ENCODE measurements at regions not wholly inside any gene's neighbourhood (a gene's known extent, or its start where the extent isn't known, plus 50 kb on each side); places are given as distances from the start of the nearest gene placed in this dataset.

DNA sequence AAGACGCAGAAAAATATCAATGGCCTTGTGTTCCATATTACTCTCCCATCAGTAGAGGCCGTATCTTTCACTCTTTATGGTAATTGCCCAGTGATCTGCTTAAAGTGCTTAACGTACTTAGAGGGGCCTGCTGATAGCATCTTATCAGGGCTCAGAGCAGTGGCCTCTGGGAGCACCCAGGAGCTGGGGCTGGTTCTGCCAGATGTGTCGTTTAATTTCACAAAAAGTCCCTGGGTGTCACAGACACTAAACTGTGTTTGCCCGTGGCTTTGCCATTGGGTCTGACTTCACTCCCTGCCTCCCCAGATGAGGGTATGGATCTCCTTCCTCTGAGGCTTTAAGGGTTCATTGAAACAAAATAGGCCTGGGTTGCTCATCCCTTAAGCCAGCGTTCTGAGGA, 435.3 kb downstream of the GATA3 start:
- Histone ChIP-seq H3K9me2 (ENCODE audit: insufficient read depth) (no peaks in the 10 kb centered on the region), H3F3A (ENCODE audit: insufficient read depth) (no peaks in the 10 kb centered on the region), H3K27ac (no peak overlapping the region), H3K4me1 (ENCODE audit: insufficient read depth) (no peaks in the 10 kb centered on the region), H3K27me3 (replicated peaks; ENCODE audit: insufficient read depth) (no peaks in the 10 kb centered on the region), H3K4me2 (ENCODE audit: unreplicated experiment) (no peak overlapping the region), H3K79me2 (ENCODE audit: insufficient read depth) (no peaks in the 10 kb centered on the region), H3K9ac (no peak overlapping the region), H3K4me3 (no peak overlapping the region), H4K20me1 (ENCODE audit: insufficient read depth) (no peaks in the 10 kb centered on the region), H2AFZ (no peak overlapping the region), H3K36me3 (ENCODE audit: low read depth) (no peaks in the 10 kb centered on the region), H3K9me3 (ENCODE audit: low read depth) (no peaks in the 10 kb centered on the region)
- in situ Hi-C loops (cut with MboI): no loop called here
- DNase-seq: no peak
- 34 to 36% methylated on average over 6 of the region's 6 CpGs for WGBS, 2 experiments (ENCODE audit: low coverage in 1 of 2, low lambda C conversion rate in 2 of 2, missing lambda C conversion rate in 2 of 2)
- TF ChIP-seq EZH2 (IDR thresholded peaks at IDR 0.05; ENCODE audit: insufficient read depth, poor library complexity, severe bottlenecking) (no peak), EZH2phosphoT487 (IDR thresholded peaks at IDR 0.05; ENCODE audit: insufficient read depth, low read depth) (no peak)

DNA sequence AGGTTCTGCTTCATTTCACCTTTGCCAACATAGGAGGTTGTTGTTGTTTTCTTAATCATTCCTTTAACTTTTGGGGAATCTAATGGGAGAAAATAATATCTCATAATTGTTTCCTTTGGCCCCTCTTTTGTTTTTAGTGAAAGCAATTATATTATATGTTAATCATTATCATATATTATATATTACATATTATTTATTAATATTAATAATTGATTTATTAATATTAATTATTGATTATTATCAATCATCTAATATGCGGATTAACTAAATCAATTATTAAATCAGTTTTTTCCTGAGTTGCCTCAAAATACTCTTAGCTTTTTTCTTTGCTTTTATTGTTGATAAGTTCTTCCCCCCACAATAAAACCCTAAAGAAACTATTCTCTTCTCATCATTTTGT, 443.8 kb downstream of the GATA3 start:
- Histone ChIP-seq H3K9me3 (ENCODE audit: low read depth) (no peaks in the 10 kb centered on the region), H3K4me3 (no peak overlapping the region), H3K4me1 (ENCODE audit: insufficient read depth) (no peaks in the 10 kb centered on the region), H3K9ac (no peak overlapping the region), H3K27me3 (replicated peaks; ENCODE audit: insufficient read depth) (no peaks in the 10 kb centered on the region), H3K27ac (no peak overlapping the region), H2AFZ (no peak overlapping the region), H4K20me1 (ENCODE audit: insufficient read depth) (no peaks in the 10 kb centered on the region), H3K9me2 (ENCODE audit: insufficient read depth) (no peaks in the 10 kb centered on the region), H3K4me2 (ENCODE audit: unreplicated experiment) (no peak overlapping the region), H3K79me2 (ENCODE audit: insufficient read depth) (no peaks in the 10 kb centered on the region), H3K36me3 (ENCODE audit: low read depth) (no peaks in the 10 kb centered on the region), H3F3A (ENCODE audit: insufficient read depth) (no peaks in the 10 kb centered on the region)
- TF ChIP-seq EZH2phosphoT487 (IDR thresholded peaks at IDR 0.05; ENCODE audit: insufficient read depth, low read depth): no peak
- TF ChIP-seq EZH2 (IDR thresholded peaks at IDR 0.05; ENCODE audit: insufficient read depth, poor library complexity, severe bottlenecking): no peak
- in situ Hi-C loops (cut with MboI): no loop called here
- no peak for DNase-seq
- WGBS, 2 experiments (ENCODE audit: low coverage in 1 of 2, low lambda C conversion rate in 2 of 2, missing lambda C conversion rate in 2 of 2): 50 to 66% methylated on average over 1 of the region's 1 CpG

DNA sequence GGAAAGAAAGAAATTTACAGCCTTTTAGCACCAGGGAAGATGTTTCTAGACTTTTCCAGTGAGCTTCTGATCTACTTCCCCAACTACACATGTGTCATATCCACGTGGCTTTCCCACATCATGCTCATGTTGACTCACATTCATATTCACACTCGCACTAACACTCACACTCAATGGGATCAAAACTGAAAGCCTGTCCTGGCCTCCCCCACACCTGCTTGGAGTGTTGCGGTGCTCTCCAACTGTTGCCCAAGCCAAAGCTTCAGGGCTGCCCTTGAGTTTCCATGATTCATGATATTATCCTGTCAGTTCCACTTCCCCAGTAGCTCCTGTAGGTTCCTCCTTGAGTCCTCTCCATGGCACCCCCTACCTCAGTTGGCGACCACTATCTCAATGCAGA, 444.4 kb downstream of the GATA3 start:
- H3K9me2 ChIP-seq (ENCODE audit: insufficient read depth): no peaks in the 10 kb centered on the region
- no peaks in the 10 kb centered on the region for H4K20me1 ChIP-seq (ENCODE audit: insufficient read depth)
- no peaks in the 10 kb centered on the region for H3K27me3 ChIP-seq (replicated peaks; ENCODE audit: insufficient read depth)
- no peak overlapping the region for H2AFZ ChIP-seq
- H3K4me3 ChIP-seq: no peak overlapping the region
- no peaks in the 10 kb centered on the region for H3K4me1 ChIP-seq (ENCODE audit: insufficient read depth)
- H3K79me2 ChIP-seq (ENCODE audit: insufficient read depth): no peaks in the 10 kb centered on the region
- in situ Hi-C loops (cut with MboI): no loop called here
- DNase-seq: no peak
- H3K9ac ChIP-seq: no peak overlapping the region
- H3K4me2 ChIP-seq (ENCODE audit: unreplicated experiment): no peak overlapping the region
- WGBS, 2 experiments (ENCODE audit: low coverage in 1 of 2, low lambda C conversion rate in 2 of 2, missing lambda C conversion rate in 2 of 2): 16 to 21% methylated on average over 4 of the region's 4 CpGs
- no peak overlapping the region for H3K27ac ChIP-seq
- TF ChIP-seq EZH2 (IDR thresholded peaks at IDR 0.05; ENCODE audit: insufficient read depth, poor library complexity, severe bottlenecking) (no peak), EZH2phosphoT487 (IDR thresholded peaks at IDR 0.05; ENCODE audit: insufficient read depth, low read depth) (no peak)
- H3K36me3 ChIP-seq (ENCODE audit: low read depth): no peaks in the 10 kb centered on the region
- H3F3A ChIP-seq (ENCODE audit: insufficient read depth): no peaks in the 10 kb centered on the region
- no peaks in the 10 kb centered on the region for H3K9me3 ChIP-seq (ENCODE audit: low read depth)

- Histone ChIP-seq H3K9me3 (ENCODE audit: low read depth) (no peaks in the 10 kb centered on the region), H3K27ac (no peak overlapping the region), H3K4me1 (ENCODE audit: insufficient read depth) (no peaks in the 10 kb centered on the region), H3K36me3 (ENCODE audit: low read depth) (no peaks in the 10 kb centered on the region), H3K4me2 (ENCODE audit: unreplicated experiment) (no peak overlapping the region), H3K4me3 (no peak overlapping the region), H3K79me2 (ENCODE audit: insufficient read depth) (no peaks in the 10 kb centered on the region), H3K9ac (no peak overlapping the region), H2AFZ (no peak overlapping the region), H3K27me3 (replicated peaks; ENCODE audit: insufficient read depth) (no peaks in the 10 kb centered on the region), H4K20me1 (ENCODE audit: insufficient read depth) (no peaks in the 10 kb centered on the region), H3K9me2 (ENCODE audit: insufficient read depth) (no peaks in the 10 kb centered on the region), H3F3A (ENCODE audit: insufficient read depth) (no peaks in the 10 kb centered on the region)
- in situ Hi-C loops (cut with MboI): no loop called here
- TF ChIP-seq EZH2 (IDR thresholded peaks at IDR 0.05; ENCODE audit: insufficient read depth, poor library complexity, severe bottlenecking): no peak
- no peak for TF ChIP-seq EZH2phosphoT487 (IDR thresholded peaks at IDR 0.05; ENCODE audit: insufficient read depth, low read depth)
- WGBS, 2 experiments (ENCODE audit: low coverage in 1 of 2, low lambda C conversion rate in 2 of 2, missing lambda C conversion rate in 2 of 2): 6 to 10% methylated on average over 4 of the region's 4 CpGs
- no peak for DNase-seq
These were observed 444.8 kb downstream of the GATA3 start for GRCh38 chr10:8499312-8499711.

GRCh38 chr10:8499752-8500390, 445.4 kb downstream of the GATA3 start:
- Histone ChIP-seq H3K36me3 (ENCODE audit: low read depth) (no peaks in the 10 kb centered on the region), H3K9ac (no peak overlapping the region), H4K20me1 (ENCODE audit: insufficient read depth) (no peaks in the 10 kb centered on the region), H3K79me2 (ENCODE audit: insufficient read depth) (no peaks in the 10 kb centered on the region), H3K27ac (no peak overlapping the region), H3K9me3 (ENCODE audit: low read depth) (no peaks in the 10 kb centered on the region), H2AFZ (no peak overlapping the region), H3K4me2 (ENCODE audit: unreplicated experiment) (no peak overlapping the region), H3F3A (ENCODE audit: insufficient read depth) (no peaks in the 10 kb centered on the region), H3K27me3 (replicated peaks; ENCODE audit: insufficient read depth) (no peaks in the 10 kb centered on the region), H3K9me2 (ENCODE audit: insufficient read depth) (no peaks in the 10 kb centered on the region), H3K4me1 (ENCODE audit: insufficient read depth) (no peaks in the 10 kb centered on the region), H3K4me3 (no peak overlapping the region)
- DNase-seq: no peak
- in situ Hi-C loops (cut with MboI): no loop called here
- TF ChIP-seq EZH2 (IDR thresholded peaks at IDR 0.05; ENCODE audit: insufficient read depth, poor library complexity, severe bottlenecking): no peak
